ENCODE measurements at regions not wholly inside any gene's neighbourhood (a gene's known extent, or its start where the extent isn't known, plus 50 kb on each side); places are given as distances from the start of the nearest gene placed in this dataset.

- no peak for DNase-seq (ENCODE audit: low read depth in 1 of 2, low spot score in 2 of 2)
- no peaks in the 10 kb centered on the region for H3K27me3 ChIP-seq (replicated peaks)
- peaks cover 44% of the 10 kb centered on the region for H3K4me1 ChIP-seq (replicated peaks)
- H3K27ac ChIP-seq, result no peak overlapping the region
- H3K36me3 ChIP-seq, result no peaks in the 10 kb centered on the region
- H3K4me3 ChIP-seq, result no peak overlapping the region
- H3K9me3 ChIP-seq (replicated peaks), result no peaks in the 10 kb centered on the region
Observed at GRCh38 chr1:115183158-115183557, 93.9 kb upstream of the TSPAN2 start.

- Histone ChIP-seq H3K4me1 (replicated peaks) (peaks cover 44% of the 10 kb centered on the region), H3K27me3 (replicated peaks) (no peaks in the 10 kb centered on the region), H3K27ac (no peak overlapping the region), H3K36me3 (no peaks in the 10 kb centered on the region), H3K4me3 (no peak overlapping the region), H3K9me3 (replicated peaks) (no peaks in the 10 kb centered on the region)
- DNase-seq (ENCODE audit: low read depth in 1 of 2, low spot score in 2 of 2), result no peak
Observed at GRCh38 chr1:115182012-115182715, 92.9 kb upstream of the TSPAN2 start.

GRCh38 chr1:115181231-115181630, 91.9 kb upstream of the TSPAN2 start:
- Histone ChIP-seq H3K4me3 (no peak overlapping the region), H3K27ac (no peak overlapping the region), H3K36me3 (no peaks in the 10 kb centered on the region), H3K9me3 (replicated peaks) (no peaks in the 10 kb centered on the region), H3K27me3 (replicated peaks) (no peaks in the 10 kb centered on the region), H3K4me1 (replicated peaks) (peaks cover 44% of the 10 kb centered on the region)
- DNase-seq (ENCODE audit: low read depth in 1 of 2, low spot score in 2 of 2), result no peak

GRCh38 chr1:115179397-115180079, 90.2 kb upstream of the TSPAN2 start:
- DNase-seq (ENCODE audit: low read depth in 1 of 2, low spot score in 2 of 2), result peak; percentile 95 to 97
- no peaks in the 10 kb centered on the region for H3K36me3 ChIP-seq
- H3K27ac ChIP-seq, result peak overlapping the region; percentile 81
- no peak overlapping the region for H3K4me3 ChIP-seq
- H3K9me3 ChIP-seq (replicated peaks), result no peaks in the 10 kb centered on the region
- H3K4me1 ChIP-seq (replicated peaks), result peaks cover 35% of the 10 kb centered on the region
- no peaks in the 10 kb centered on the region for H3K27me3 ChIP-seq (replicated peaks)

DNA sequence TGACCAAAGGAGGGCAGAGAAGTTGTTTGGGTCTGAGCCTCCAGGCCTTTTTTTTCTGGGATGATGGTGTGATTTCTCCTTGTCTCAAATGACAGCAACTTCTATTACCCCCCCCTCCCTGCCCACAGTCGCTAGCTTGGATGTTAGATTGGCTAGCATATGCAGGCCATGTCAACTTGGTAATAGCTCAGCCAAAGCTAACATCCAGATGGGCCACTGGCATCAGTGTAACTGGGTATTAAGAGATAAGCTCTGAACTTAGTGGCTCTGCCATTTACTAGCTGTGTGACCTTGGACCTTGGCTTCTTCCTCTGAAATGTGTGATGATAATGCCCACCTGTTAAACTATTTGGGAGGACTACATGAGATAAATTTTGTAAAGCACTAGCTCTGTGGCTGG, 86.9 kb upstream of the TSPAN2 start:
- no peak overlapping the region for H3K27ac ChIP-seq
- H3K4me1 ChIP-seq (replicated peaks), result peaks cover 42% of the 10 kb centered on the region
- no peak for DNase-seq (ENCODE audit: low read depth in 1 of 2, low spot score in 2 of 2)
- H3K36me3 ChIP-seq, result no peaks in the 10 kb centered on the region
- H3K27me3 ChIP-seq (replicated peaks), result no peaks in the 10 kb centered on the region
- H3K4me3 ChIP-seq, result no peak overlapping the region
- no peaks in the 10 kb centered on the region for H3K9me3 ChIP-seq (replicated peaks)

- H3K9me3 ChIP-seq (replicated peaks), result no peaks in the 10 kb centered on the region
- H3K27ac ChIP-seq, result no peak overlapping the region
- no peak for DNase-seq (ENCODE audit: low read depth in 1 of 2, low spot score in 2 of 2)
- peaks cover 43% of the 10 kb centered on the region for H3K4me1 ChIP-seq (replicated peaks)
- H3K4me3 ChIP-seq, result no peak overlapping the region
- no peaks in the 10 kb centered on the region for H3K27me3 ChIP-seq (replicated peaks)
- no peaks in the 10 kb centered on the region for H3K36me3 ChIP-seq
Observed at GRCh38 chr1:115175596-115175995, 86.3 kb upstream of the TSPAN2 start.

- no peaks in the 10 kb centered on the region for H3K9me3 ChIP-seq (replicated peaks)
- H3K27me3 ChIP-seq (replicated peaks), result no peaks in the 10 kb centered on the region
- peaks cover 44% of the 10 kb centered on the region for H3K4me1 ChIP-seq (replicated peaks)
- no peaks in the 10 kb centered on the region for H3K36me3 ChIP-seq
- no peak overlapping the region for H3K27ac ChIP-seq
- H3K4me3 ChIP-seq, result no peak overlapping the region
- no peak for DNase-seq (ENCODE audit: low read depth in 1 of 2, low spot score in 2 of 2)
Observed at GRCh38 chr1:115173151-115173550, 83.8 kb upstream of the TSPAN2 start.

DNA sequence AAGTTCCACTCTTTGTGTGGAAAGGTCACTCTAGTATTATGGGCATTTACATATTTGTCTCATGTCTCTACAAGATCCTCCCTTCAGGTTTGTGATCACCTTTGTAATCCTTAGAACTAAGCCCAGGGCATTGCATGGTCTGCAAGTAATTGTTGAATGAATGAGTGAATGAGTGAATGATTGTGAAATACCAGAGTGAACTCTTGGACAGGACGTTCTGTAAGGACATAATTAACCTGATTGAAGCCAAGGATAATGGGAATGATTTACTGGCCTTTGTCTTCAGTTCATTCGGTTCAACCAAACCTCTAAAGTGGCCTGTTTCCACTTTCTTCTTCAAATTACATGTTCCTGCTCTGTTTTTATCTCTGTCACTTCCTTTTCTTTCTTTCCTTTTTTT, 83.0 kb upstream of the TSPAN2 start:
- Histone ChIP-seq H3K9me3 (replicated peaks) (no peaks in the 10 kb centered on the region), H3K4me1 (replicated peaks) (peaks cover 53% of the 10 kb centered on the region), H3K4me3 (no peak overlapping the region), H3K36me3 (no peaks in the 10 kb centered on the region), H3K27me3 (replicated peaks) (no peaks in the 10 kb centered on the region), H3K27ac (no peak overlapping the region)
- no peak for DNase-seq (ENCODE audit: low read depth in 1 of 2, low spot score in 2 of 2)

DNA sequence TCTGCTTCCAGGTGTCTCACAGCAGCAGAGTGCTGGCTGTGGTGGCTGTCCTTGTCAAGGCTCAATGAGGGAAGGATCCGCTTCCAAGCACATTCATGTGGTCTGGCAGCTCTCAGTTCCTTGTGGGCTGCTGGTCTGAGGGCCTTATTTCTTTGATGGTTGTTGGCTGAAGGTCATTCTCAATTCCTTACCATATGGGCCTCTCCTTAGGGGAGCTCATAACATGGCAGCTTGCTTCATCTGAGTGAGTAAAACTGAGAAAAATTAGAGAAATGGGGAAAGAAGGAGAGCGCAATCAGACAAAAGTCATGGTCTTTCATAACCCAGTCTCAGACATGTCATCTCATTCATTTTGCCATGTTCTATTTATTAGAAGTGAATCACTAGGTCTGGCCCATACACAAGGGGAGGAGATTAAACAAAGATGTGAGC, 81.7 kb upstream of the TSPAN2 start:
- DNase-seq (ENCODE audit: low read depth in 1 of 2, low spot score in 2 of 2), result no peak
- Histone ChIP-seq H3K36me3 (no peaks in the 10 kb centered on the region), H3K9me3 (replicated peaks) (no peaks in the 10 kb centered on the region), H3K4me1 (replicated peaks) (peaks cover 66% of the 10 kb centered on the region), H3K4me3 (no peak overlapping the region), H3K27me3 (replicated peaks) (no peaks in the 10 kb centered on the region), H3K27ac (peak overlapping the region; percentile 98)

GRCh38 chr1:115170377-115170776, 81.1 kb upstream of the TSPAN2 start:
- Histone ChIP-seq H3K4me3 (no peak overlapping the region), H3K36me3 (no peaks in the 10 kb centered on the region), H3K27ac (peak overlapping the region; percentile 98), H3K4me1 (replicated peaks) (peaks cover 71% of the 10 kb centered on the region), H3K9me3 (replicated peaks) (no peaks in the 10 kb centered on the region), H3K27me3 (replicated peaks) (no peaks in the 10 kb centered on the region)
- no peak for DNase-seq (ENCODE audit: low read depth in 1 of 2, low spot score in 2 of 2)

DNA sequence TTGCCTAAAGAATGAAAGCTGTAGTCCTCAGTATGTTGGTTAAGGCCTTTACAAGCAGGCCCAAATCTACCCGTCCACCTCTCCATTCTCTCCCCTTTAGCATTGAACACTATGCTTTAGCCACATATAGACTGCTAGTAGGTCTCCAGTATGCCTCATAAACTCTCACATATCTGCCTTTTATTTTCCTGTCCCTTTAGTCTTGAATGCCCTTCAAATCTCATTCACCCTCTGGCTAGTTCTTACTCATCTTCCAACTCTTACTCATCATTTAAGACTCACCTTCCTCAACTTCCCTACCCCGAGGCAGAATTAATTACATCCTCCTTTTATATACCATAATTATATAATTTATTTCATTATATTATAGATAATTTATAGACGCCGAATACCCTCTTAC, 78.7 kb upstream of the TSPAN2 start:
- Histone ChIP-seq H3K4me1 (replicated peaks) (peaks cover 64% of the 10 kb centered on the region), H3K27me3 (replicated peaks) (no peaks in the 10 kb centered on the region), H3K4me3 (no peak overlapping the region), H3K36me3 (no peaks in the 10 kb centered on the region), H3K9me3 (replicated peaks) (no peaks in the 10 kb centered on the region), H3K27ac (peak overlapping the region; percentile 98)
- peak in 1 of 2 experiments; percentile 53 for DNase-seq (ENCODE audit: low read depth in 1 of 2, low spot score in 2 of 2)

- Histone ChIP-seq H3K36me3 (no peaks in the 10 kb centered on the region), H3K4me1 (replicated peaks) (peaks cover 56% of the 10 kb centered on the region), H3K9me3 (replicated peaks) (no peaks in the 10 kb centered on the region), H3K27ac (peak overlapping the region; percentile 98), H3K4me3 (no peak overlapping the region), H3K27me3 (replicated peaks) (no peaks in the 10 kb centered on the region)
- DNase-seq (ENCODE audit: low read depth in 1 of 2, low spot score in 2 of 2), result peak; percentile 74 to 84
Observed at GRCh38 chr1:115166531-115167091, 77.3 kb upstream of the TSPAN2 start.

DNA sequence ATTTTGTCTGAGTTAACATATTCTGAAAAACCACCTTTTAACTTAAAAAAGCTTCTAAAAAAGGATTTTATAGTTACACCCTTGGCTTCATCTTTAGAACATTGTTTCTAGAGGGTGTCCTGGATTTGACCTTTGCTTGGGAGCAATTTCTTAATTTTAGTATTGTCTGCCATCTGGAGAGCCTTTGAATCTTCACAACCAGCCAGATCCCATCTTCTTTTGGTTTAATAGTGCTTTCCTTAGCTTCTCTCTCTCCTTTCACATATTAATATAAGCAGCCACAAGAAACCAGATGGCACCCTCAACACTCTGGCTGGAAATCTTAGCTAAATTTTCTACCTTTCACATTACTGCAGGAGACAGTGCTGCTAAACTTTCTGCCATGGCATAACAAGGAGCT, 76.5 kb upstream of the TSPAN2 start:
- Histone ChIP-seq H3K9me3 (replicated peaks) (no peaks in the 10 kb centered on the region), H3K4me1 (replicated peaks) (peaks cover 50% of the 10 kb centered on the region), H3K27ac (peak overlapping the region; percentile 98; the same call in 1 of the 2 replicates), H3K4me3 (no peak overlapping the region), H3K27me3 (replicated peaks) (no peaks in the 10 kb centered on the region), H3K36me3 (no peaks in the 10 kb centered on the region)
- no peak for DNase-seq (ENCODE audit: low read depth in 1 of 2, low spot score in 2 of 2)

DNA sequence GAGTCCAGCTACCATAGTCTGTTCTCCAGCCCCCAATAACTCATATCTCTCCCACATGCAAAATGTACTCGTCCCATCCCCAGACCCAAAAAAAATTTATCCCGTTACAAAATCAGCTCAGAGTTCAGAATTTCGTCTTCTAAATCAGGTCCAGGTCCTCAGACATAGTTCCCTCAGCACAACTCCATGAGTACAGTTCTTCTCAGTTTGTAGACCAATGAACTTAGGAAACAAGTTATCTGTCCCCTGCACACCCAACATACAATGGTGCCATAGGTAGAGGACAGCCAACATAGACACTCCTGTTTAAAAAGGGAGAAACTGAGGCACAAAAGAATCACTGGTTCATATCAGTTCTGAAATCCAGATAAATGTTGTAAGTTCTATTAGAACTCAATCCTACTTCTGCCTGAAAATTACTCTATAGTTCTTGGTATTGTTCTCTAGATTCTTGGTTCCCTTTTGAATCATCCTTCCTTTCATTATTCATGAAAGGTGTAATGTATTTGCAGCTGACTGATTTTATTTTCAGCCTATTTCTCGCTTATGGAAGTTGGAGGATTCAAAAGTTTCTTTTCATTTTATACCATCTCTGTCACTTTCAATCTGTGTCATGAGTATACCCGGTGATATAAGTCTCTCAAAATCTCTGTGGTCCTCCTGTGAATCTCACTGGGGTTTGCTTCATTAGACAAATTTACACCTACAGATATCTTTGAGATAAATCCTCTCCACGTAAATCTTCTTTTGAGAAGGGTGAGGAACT, 75.8 kb upstream of the TSPAN2 start:
- Histone ChIP-seq H3K4me3 (no peak overlapping the region), H3K36me3 (no peaks in the 10 kb centered on the region), H3K9me3 (replicated peaks) (no peaks in the 10 kb centered on the region), H3K27me3 (replicated peaks) (no peaks in the 10 kb centered on the region), H3K27ac (no peak overlapping the region), H3K4me1 (replicated peaks) (peaks cover 43% of the 10 kb centered on the region)
- no peak for DNase-seq (ENCODE audit: low read depth in 1 of 2, low spot score in 2 of 2)

All from SJSA1 (cell line).